ENCODE measurements at regions not wholly inside any gene's neighbourhood (a gene's known extent, or its start where the extent isn't known, plus 50 kb on each side); places are given as distances from the start of the nearest gene placed in this dataset.

DNA sequence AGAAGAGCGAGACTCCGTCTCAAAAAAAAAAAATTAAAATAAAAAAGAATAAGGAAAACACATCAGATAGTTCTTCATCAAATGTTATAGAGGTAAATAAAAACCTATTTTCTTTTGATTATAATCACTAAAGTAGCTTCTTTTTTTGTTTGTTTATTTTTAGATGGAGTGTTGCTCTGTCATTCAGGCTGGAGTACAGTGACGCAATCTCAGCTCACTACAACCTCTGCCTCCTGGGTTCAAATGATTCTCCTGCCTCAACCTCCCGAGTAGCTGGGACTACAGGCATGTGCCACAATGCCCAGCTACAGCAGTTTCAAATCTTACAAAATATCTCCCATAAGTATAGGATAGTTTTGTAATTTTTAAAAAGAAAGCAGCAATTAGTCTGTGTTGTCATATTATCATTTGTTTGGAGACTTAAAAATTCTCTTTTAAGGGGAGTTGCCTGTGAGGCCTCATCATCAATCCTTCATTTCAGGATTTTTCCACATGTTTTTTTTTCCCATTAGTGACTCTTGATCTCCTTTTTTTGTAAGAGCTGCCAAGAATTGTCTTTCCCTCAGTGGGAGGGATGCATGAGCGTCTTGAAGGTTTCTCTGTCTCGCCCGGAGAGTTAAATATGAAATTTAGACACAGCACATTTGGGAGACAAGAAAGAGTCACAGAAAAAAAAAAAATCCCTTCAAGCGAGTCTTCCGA is 275.9 kb downstream of the CDCA7 start:
- TF ChIP-seq, protein P1, sequence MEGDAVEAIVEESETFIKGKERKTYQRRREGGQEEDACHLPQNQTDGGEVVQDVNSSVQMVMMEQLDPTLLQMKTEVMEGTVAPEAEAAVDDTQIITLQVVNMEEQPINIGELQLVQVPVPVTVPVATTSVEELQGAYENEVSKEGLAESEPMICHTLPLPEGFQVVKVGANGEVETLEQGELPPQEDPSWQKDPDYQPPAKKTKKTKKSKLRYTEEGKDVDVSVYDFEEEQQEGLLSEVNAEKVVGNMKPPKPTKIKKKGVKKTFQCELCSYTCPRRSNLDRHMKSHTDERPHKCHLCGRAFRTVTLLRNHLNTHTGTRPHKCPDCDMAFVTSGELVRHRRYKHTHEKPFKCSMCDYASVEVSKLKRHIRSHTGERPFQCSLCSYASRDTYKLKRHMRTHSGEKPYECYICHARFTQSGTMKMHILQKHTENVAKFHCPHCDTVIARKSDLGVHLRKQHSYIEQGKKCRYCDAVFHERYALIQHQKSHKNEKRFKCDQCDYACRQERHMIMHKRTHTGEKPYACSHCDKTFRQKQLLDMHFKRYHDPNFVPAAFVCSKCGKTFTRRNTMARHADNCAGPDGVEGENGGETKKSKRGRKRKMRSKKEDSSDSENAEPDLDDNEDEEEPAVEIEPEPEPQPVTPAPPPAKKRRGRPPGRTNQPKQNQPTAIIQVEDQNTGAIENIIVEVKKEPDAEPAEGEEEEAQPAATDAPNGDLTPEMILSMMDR (IDR thresholded peaks at IDR 0.05; ENCODE audit: low read depth, low read length) = no peak
- TF ChIP-seq POLR2A (IDR thresholded peaks at IDR 0.05; ENCODE audit: extremely low read depth, insufficient read length) (no peak), MYC (IDR thresholded peaks at IDR 0.05; ENCODE audit: low read depth, low read length) (no peak)
- TF ChIP-seq, protein P2, sequence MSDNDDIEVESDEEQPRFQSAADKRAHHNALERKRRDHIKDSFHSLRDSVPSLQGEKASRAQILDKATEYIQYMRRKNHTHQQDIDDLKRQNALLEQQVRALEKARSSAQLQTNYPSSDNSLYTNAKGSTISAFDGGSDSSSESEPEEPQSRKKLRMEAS (IDR thresholded peaks at IDR 0.05; ENCODE audit: low read depth, low read length) = no peak

Data from NB4 (cell line).